GM18507 (cell line): ENCODE measurements at regions not wholly inside any gene's neighbourhood (a gene's known extent, or its start where the extent isn't known, plus 50 kb on each side); places are given as distances from the start of the nearest gene placed in this dataset.

Source experiments
- DNase-seq: peaks from one replicate; pipeline ENCODE4 v3.0.0; 2011; ENCODE audit warnings: low read depth; ENCODE audit not compliant: insufficient read length; ENCODE audit errors: extremely low spot score
- FAIRE-seq: peaks from 2 replicates; lab custom pipeline; 2011; peaks lifted over from hg19 to GRCh38; lab: Jason Lieb, UNC

DNA sequence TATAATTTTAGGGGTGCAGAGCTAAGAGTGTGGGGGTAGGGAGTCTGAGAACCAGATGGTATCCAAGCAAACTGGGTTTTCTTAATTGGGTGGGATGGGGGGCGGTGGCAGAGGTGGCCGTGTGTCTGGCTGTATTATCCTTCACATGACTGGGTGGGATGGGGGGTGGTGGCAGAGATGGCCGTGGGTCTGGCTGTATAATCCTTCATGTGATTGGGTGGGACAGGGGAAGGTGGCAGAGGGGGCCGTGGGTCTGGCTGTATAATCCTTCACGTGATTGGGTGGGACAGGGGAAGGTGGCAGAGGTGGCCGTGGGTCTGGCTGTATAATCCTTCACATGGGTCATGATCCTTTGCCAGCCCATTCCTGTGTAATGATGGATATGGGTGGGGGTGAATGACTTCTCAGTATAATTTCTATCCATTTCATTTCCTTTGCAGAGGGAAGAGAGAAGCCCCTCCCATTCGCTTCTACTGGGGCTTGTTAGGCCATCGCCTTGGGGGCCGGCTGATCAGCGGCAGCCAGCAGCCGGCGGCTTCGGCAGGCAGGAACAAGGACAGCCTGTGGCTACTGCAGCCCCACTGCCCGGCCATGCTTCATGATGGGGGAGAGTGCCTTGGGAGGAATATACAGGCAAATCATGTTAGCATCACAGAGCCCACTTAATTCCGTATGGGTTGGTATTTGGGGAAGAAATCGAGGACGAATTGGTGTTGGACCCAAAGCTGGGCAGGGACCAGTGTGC lies 179.6 kb upstream of the MKI67 start:
- no peak for DNase-seq
- FAIRE-seq, result no peak

GRCh38 chr10:128306535-128306934 lies 180.3 kb upstream of the MKI67 start:
- DNase-seq (no peak), FAIRE-seq (no peak)

GRCh38 chr10:128306966-128307365 lies 180.7 kb upstream of the MKI67 start:
- FAIRE-seq, result no peak

GRCh38 chr10:128307820-128308219 lies 181.6 kb upstream of the MKI67 start:
- FAIRE-seq, result no peak
- DNase-seq, result no peak

More at GRCh38 chr10:128306966-128307365, 180.7 kb upstream of the MKI67 start:
- no peak for DNase-seq

- FAIRE-seq (no peak), DNase-seq (no peak)
Measured at GRCh38 chr10:128310971-128311658, 184.9 kb upstream of the MKI67 start.

DNA sequence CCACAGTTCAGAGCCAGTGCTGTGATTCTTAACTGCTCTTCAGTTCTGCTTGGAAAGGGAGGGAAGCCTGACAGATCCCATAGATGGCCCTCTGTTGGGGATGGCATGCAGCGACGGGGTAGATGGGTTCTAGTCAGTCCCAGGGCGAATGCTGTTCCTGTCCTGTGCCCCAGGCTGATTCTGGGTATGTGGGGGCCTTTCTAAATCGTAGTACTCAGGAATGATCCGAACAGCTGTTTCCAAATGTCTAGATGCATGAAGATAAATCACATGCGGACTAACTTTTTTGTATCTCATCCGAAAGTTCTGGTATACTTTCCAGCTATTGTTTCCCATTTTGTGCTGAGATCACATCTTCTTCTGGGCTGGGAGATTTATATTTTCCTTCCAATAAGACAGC lies 186.0 kb upstream of the MKI67 start:
- FAIRE-seq (no peak), DNase-seq (no peak)

DNA sequence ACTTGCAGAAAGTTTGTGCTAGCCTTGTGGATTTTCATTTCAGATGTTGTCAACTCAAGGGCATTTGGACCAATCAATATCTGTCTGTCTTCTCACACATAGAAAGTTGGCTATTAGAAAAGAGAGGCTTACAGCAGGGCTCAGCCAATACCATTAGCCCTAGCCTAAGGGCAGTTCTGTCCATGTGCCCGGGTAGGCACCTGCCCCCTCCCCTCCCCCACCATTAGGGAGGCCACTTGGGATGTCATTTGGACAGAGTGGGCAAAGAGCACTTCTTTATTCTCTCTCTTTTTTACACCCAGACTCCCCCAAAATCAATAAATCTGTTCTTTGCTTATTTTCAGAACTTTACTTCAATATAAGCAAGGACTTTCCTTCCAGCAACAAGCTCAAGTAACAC lies 188.5 kb upstream of the MKI67 start:
- DNase-seq (no peak), FAIRE-seq (no peak)

- DNase-seq, result no peak
- no peak for FAIRE-seq
Measured at GRCh38 chr10:128316121-128316726, 190.0 kb upstream of the MKI67 start.

GRCh38 chr10:128316925-128317324 lies 190.7 kb upstream of the MKI67 start:
- FAIRE-seq (no peak), DNase-seq (no peak)

GRCh38 chr10:128318366-128318765 lies 192.1 kb upstream of the MKI67 start:
- no peak for FAIRE-seq
- DNase-seq, result no peak

DNA sequence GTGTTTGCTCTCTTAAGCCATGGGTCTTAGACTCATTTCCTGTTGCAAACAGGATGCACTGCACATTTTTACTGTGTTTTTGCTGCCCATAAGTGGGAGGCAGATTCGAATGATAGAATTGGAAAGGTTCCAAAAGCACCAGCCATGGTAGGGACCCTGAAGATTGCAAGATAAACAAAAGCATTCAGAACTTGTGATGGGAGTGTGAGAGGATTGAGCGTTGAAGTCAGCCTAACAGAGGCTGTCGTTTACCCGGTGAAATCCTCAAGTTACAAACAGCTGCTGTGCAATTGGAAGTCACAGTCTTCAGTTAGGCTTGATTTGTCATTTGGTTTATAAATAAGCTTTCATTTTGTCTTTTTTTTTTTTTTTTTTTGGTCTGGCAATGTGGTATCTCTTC lies 192.7 kb upstream of the MKI67 start:
- FAIRE-seq (no peak), DNase-seq (no peak)

- DNase-seq (no peak), FAIRE-seq (no peak)
Measured at GRCh38 chr10:128322106-128322505, 195.9 kb upstream of the MKI67 start.

- FAIRE-seq (no peak), DNase-seq (no peak)
Measured at GRCh38 chr10:128322950-128323349, 196.7 kb upstream of the MKI67 start.

GRCh38 chr10:128324058-128324827 lies 198.0 kb upstream of the MKI67 start:
- DNase-seq (no peak), FAIRE-seq (no peak)

DNA sequence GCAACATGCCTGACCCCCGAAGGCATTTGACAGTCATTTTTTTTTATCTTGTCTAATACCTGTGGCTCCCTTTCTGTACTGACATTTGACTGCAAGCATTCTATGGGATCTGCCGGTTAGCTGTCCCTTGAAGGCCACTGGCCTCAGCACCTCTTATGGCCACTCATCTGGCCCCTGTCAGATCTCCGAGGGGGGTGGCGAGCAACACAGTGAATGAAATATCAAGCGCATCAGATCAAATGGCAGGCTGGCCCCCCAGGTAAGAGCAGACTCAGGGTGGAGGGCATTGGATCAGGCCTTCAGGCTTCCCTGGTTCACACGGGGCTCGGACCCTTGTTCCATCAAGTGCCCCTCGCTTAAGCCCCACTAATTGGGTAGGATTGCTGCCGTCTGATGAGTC lies 199.6 kb upstream of the MKI67 start:
- no peak for FAIRE-seq
- DNase-seq, result no peak

DNA sequence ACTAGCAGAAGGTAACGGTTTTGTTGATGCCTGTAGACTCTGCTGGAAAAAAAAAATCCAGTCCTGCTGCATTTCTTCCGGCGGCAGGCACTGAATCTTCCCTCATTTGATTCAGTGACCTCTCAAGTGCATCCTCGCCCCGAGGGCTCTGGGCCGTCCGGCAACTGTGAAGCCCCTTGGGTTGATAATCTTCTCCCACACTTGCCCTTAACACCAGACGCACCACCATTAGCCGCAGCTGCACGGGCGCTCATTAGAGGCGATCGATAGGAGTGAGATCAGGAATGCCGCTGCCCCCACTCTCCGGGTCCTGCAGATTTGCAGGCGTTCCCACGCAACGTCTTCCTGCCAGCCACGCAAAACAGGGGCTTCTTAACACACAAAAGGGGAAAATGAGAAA lies 200.0 kb upstream of the MKI67 start:
- no peak for DNase-seq
- FAIRE-seq, result no peak

- DNase-seq (no peak), FAIRE-seq (no peak)
Measured at GRCh38 chr10:128326851-128327250, 200.6 kb upstream of the MKI67 start.

- no peak for FAIRE-seq
Measured at GRCh38 chr10:128336401-128336800, 210.2 kb upstream of the MKI67 start.

GRCh38 chr10:128337860-128338378 lies 211.7 kb upstream of the MKI67 start:
- DNase-seq, result no peak

More at GRCh38 chr10:128336401-128336800, 210.2 kb upstream of the MKI67 start:
- no peak for DNase-seq

GRCh38 chr10:128338951-128339350 lies 212.7 kb upstream of the MKI67 start:
- FAIRE-seq (no peak), DNase-seq (no peak)

More at GRCh38 chr10:128337860-128338378, 211.7 kb upstream of the MKI67 start:
- no peak for FAIRE-seq
